ENCODE measurements at regions not wholly inside any gene's neighbourhood (a gene's known extent, or its start where the extent isn't known, plus 50 kb on each side); places are given as distances from the start of the nearest gene placed in this dataset.

DNA sequence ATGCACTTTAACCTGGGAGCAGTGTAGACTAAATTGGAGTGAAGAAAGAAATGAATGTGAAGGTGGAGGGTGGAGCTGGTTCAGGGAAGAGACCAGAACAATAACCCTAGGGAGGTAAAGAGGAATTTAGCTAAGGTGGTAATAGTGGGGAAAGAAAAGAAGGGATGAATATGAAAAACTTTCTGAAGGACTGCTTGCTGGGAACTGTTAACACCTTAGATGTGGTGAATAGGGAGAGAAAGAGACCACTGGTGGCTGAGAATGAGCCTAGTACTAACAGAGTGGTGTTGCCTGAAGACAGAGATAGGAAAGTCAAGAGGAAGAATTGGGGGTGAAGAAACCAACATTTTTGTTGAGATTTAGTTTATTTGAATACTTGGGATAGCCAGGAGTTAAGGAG is 78.4 kb upstream of the HS3ST5 start:
- Mint-ChIP-seq H3K36me3 (ENCODE audit: low read depth, unreplicated experiment) (no peaks in the 10 kb centered on the region), H3K9me3 (ENCODE audit: unreplicated experiment) (peaks cover 2% of the 10 kb centered on the region), H3K4me1 (ENCODE audit: low read depth, unreplicated experiment) (peaks cover 14% of the 10 kb centered on the region), H3K27me3 (ENCODE audit: low read depth, unreplicated experiment) (peaks cover 17% of the 10 kb centered on the region), H3K4me3 (ENCODE audit: unreplicated experiment) (no peak overlapping the region), H3K27ac (ENCODE audit: unreplicated experiment) (no peak overlapping the region)
- Histone ChIP-seq H3K9ac (ENCODE audit: low read length) (no peak overlapping the region), H3K4me1 (ENCODE audit: insufficient read depth, low read length) (no peaks in the 10 kb centered on the region), H3K4me3 (ENCODE audit: insufficient read depth, low read depth, low read length) (no peak overlapping the region), H3K27ac (ENCODE audit: low read depth, low read length) (no peak overlapping the region), H3K79me2 (ENCODE audit: insufficient read depth, low read length) (no peaks in the 10 kb centered on the region), H3K9me3 (ENCODE audit: insufficient read depth, low read depth, low read length) (no peaks in the 10 kb centered on the region), H3K36me3 (ENCODE audit: insufficient read depth, low read length) (no peaks in the 10 kb centered on the region), H2AFZ (ENCODE audit: low read depth, low read length) (no peak overlapping the region), H4K20me1 (ENCODE audit: insufficient read depth, low read length) (no peaks in the 10 kb centered on the region), H3K27me3 (ENCODE audit: insufficient read depth, low read length) (no peaks in the 10 kb centered on the region), H3K4me2 (ENCODE audit: low read length) (no peak overlapping the region)
- no peak for TF ChIP-seq EZH2 (IDR thresholded peaks at IDR 0.05; ENCODE audit: insufficient read depth, low read length)
- TF ChIP-seq, protein P1, sequence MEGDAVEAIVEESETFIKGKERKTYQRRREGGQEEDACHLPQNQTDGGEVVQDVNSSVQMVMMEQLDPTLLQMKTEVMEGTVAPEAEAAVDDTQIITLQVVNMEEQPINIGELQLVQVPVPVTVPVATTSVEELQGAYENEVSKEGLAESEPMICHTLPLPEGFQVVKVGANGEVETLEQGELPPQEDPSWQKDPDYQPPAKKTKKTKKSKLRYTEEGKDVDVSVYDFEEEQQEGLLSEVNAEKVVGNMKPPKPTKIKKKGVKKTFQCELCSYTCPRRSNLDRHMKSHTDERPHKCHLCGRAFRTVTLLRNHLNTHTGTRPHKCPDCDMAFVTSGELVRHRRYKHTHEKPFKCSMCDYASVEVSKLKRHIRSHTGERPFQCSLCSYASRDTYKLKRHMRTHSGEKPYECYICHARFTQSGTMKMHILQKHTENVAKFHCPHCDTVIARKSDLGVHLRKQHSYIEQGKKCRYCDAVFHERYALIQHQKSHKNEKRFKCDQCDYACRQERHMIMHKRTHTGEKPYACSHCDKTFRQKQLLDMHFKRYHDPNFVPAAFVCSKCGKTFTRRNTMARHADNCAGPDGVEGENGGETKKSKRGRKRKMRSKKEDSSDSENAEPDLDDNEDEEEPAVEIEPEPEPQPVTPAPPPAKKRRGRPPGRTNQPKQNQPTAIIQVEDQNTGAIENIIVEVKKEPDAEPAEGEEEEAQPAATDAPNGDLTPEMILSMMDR (IDR thresholded peaks at IDR 0.05; ENCODE audit: insufficient read depth, low read depth, low read length) = no peak
- no peak for FAIRE-seq
- DNase-seq (ENCODE audit: low read depth) = no peak

DNA sequence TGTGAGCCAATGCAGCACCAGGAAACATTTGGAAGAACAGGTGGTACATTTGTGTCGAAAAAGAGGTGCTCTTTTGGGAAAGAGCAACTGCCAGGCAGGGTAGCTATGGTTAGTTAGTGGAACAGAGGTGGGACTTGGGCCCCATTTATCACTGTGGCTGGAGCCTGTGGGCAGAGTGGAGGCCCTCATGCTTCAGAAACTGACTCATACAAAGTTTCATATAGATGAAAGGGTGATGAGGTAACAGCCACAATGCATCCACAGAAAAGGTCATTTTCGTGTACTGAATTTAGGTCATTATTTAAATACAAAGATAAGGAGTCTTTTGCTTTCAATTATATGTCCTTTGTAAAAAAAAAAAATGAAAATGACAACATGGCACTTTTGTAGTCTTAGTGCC is 76.4 kb upstream of the HS3ST5 start:
- no peak overlapping the region for H3K4me3 ChIP-seq (ENCODE audit: insufficient read depth, low read depth, low read length)
- H3K27ac ChIP-seq (ENCODE audit: low read depth, low read length) = no peak overlapping the region
- Mint-ChIP-seq H3K9me3 (ENCODE audit: unreplicated experiment) (peaks cover 2% of the 10 kb centered on the region), H3K4me1 (ENCODE audit: low read depth, unreplicated experiment) (peaks cover 14% of the 10 kb centered on the region), H3K36me3 (ENCODE audit: low read depth, unreplicated experiment) (no peaks in the 10 kb centered on the region), H3K27me3 (ENCODE audit: low read depth, unreplicated experiment) (peaks cover 2% of the 10 kb centered on the region), H3K27ac (ENCODE audit: unreplicated experiment) (no peak overlapping the region), H3K4me3 (ENCODE audit: unreplicated experiment) (no peak overlapping the region)
- TF ChIP-seq EZH2 (IDR thresholded peaks at IDR 0.05; ENCODE audit: insufficient read depth, low read length) = no peak
- TF ChIP-seq, protein P1 (IDR thresholded peaks at IDR 0.05; ENCODE audit: insufficient read depth, low read depth, low read length) = no peak
- H3K9ac ChIP-seq (ENCODE audit: low read length) = no peak overlapping the region
- no peak for FAIRE-seq
- H3K36me3 ChIP-seq (ENCODE audit: insufficient read depth, low read length) = no peaks in the 10 kb centered on the region
- H3K9me3 ChIP-seq (ENCODE audit: insufficient read depth, low read depth, low read length) = no peaks in the 10 kb centered on the region
- H3K79me2 ChIP-seq (ENCODE audit: insufficient read depth, low read length) = no peaks in the 10 kb centered on the region
- peak; percentile 45 for DNase-seq (ENCODE audit: low read depth)
- H2AFZ ChIP-seq (ENCODE audit: low read depth, low read length) = no peak overlapping the region
- no peaks in the 10 kb centered on the region for H3K27me3 ChIP-seq (ENCODE audit: insufficient read depth, low read length)
- H3K4me1 ChIP-seq (ENCODE audit: insufficient read depth, low read length) = no peaks in the 10 kb centered on the region
- no peaks in the 10 kb centered on the region for H4K20me1 ChIP-seq (ENCODE audit: insufficient read depth, low read length)
- peak overlapping the region; percentile 22 for H3K4me2 ChIP-seq (ENCODE audit: low read length)

DNA sequence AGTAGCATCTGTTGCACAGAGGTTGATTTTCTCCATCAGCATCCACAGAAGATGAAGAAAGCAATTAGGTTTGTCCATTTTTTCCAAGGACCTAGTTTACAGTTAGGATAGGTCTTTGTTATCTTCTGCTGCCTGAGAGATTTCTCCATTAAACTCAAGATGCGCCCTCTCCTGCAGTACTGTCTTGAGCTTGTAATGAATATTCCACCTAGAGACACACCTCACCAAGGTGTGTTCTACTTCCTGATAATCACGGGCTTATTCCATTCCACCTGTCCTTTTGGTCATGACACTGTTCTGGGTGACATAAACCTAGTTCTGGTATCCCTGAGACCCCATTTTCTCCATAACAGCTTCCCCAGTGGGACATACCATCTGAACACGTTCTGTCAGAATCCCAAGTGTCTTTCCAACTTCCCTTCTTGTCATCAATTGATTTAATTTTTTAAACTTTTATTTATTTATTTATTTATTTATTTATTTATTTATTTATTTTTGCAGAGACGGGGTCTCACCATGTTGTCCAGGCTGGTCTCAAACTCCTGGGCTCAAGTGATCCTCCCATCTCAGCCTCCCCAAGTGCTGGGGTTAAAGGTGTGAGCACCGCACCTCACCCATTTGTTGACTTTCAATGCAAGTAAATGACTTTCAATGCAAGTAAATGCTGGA is 75.6 kb upstream of the HS3ST5 start:
- FAIRE-seq (no peak), DNase-seq (ENCODE audit: low read depth) (no peak)
- Histone ChIP-seq H2AFZ (ENCODE audit: low read depth, low read length) (no peak overlapping the region), H3K4me1 (ENCODE audit: insufficient read depth, low read length) (no peaks in the 10 kb centered on the region), H3K27me3 (ENCODE audit: insufficient read depth, low read length) (no peaks in the 10 kb centered on the region), H3K4me2 (ENCODE audit: low read length) (no peak overlapping the region), H3K36me3 (ENCODE audit: insufficient read depth, low read length) (no peaks in the 10 kb centered on the region), H3K9me3 (ENCODE audit: insufficient read depth, low read depth, low read length) (no peaks in the 10 kb centered on the region), H3K27ac (ENCODE audit: low read depth, low read length) (no peak overlapping the region), H3K4me3 (ENCODE audit: insufficient read depth, low read depth, low read length) (no peak overlapping the region), H3K9ac (ENCODE audit: low read length) (no peak overlapping the region), H3K79me2 (ENCODE audit: insufficient read depth, low read length) (no peaks in the 10 kb centered on the region), H4K20me1 (ENCODE audit: insufficient read depth, low read length) (no peaks in the 10 kb centered on the region)
- peaks cover 2% of the 10 kb centered on the region for H3K27me3 Mint-ChIP-seq (ENCODE audit: low read depth, unreplicated experiment)
- peaks cover 2% of the 10 kb centered on the region for H3K9me3 Mint-ChIP-seq (ENCODE audit: unreplicated experiment)
- no peaks in the 10 kb centered on the region for H3K36me3 Mint-ChIP-seq (ENCODE audit: low read depth, unreplicated experiment)
- H3K27ac Mint-ChIP-seq (ENCODE audit: unreplicated experiment) = no peak overlapping the region
- no peak overlapping the region for H3K4me3 Mint-ChIP-seq (ENCODE audit: unreplicated experiment)
- H3K4me1 Mint-ChIP-seq (ENCODE audit: low read depth, unreplicated experiment) = peaks cover 13% of the 10 kb centered on the region
- no peak for TF ChIP-seq EZH2 (IDR thresholded peaks at IDR 0.05; ENCODE audit: insufficient read depth, low read length)
- TF ChIP-seq, protein P1 (IDR thresholded peaks at IDR 0.05; ENCODE audit: insufficient read depth, low read depth, low read length) = no peak

Data from astrocyte (in vitro differentiated cells and primary cell).